Body of pancreas (tissue), 4 donors: ENCODE measurements at regions not wholly inside any gene's neighbourhood (a gene's known extent, or its start where the extent isn't known, plus 50 kb on each side); places are given as distances from the start of the nearest gene placed in this dataset.

Source experiments
- ATAC-seq: fragments of 150-250 bp; one replicate; pipeline ENCODE4 v1.9.1; 2016
- DNase-seq, 4 donors: peaks; one replicate each; pipeline ENCODE4 v3.0.0-alpha.2; 2019
- H3K27ac ChIP-seq, 4 donors: fragments of 200-600 bp; sonication (generic); 1 replicate in 3 of 4; 2 replicates in 1 of 4; pipeline versions ENCODE4 v1.5.1 to v1.6.1; 2016 to 2019; ENCODE audit warnings: mild to moderate bottlenecking in 1 of 4, mixed read lengths in 1 of 4, moderate library complexity in 1 of 4
- H3K27me3 ChIP-seq, 2 donors: fragments of 200-600 bp; sonication (generic); one replicate each; pipeline ENCODE4 v1.6.0; 2016; ENCODE audit warnings: mild to moderate bottlenecking in 1 of 2
- H3K36me3 ChIP-seq, 2 donors: fragments of 200-600 bp; sonication (generic); replicated peaks in 1 of 2; 2 replicates each; pipeline ENCODE4 v1.5.1; 2016; ENCODE audit warnings: low read depth in 2 of 2; ENCODE audit not compliant: insufficient read depth in 1 of 2
- H3K4me1 ChIP-seq: fragments of 200-600 bp; sonication (generic); one replicate; pipeline ENCODE4 v1.6.0; 2016
- H3K4me3 ChIP-seq, 2 donors: fragments of 200-600 bp; sonication (generic); 1 replicate in 1 of 2; 2 replicates in 1 of 2; pipeline ENCODE4 v1.5.1; 2016 to 2019
- H3K9me3 ChIP-seq, 3 donors: fragments of 200-600 bp; sonication (generic); 1 replicate in 2 of 3; 2 replicates in 1 of 3; pipeline ENCODE4 v1.5.1; 2016
- POLR2A ChIP-seq, 3 donors: fragments of 450-650 bp; IDR thresholded peaks; one replicate each; pipeline ENCODE4 v1.6.1; 2016; ENCODE audit warnings: antibody characterized with exemption in 3 of 3, mild to moderate bottlenecking in 2 of 3
- WGBS, 2 donors: methylation state at CpG; one replicate each; pipeline ENCODE4 v1.1.5; 2017; 5-methylcytosine and 5-hydroxymethylcytosine counted together
- intact Hi-C: fragments of 100-400 bp; cut with DNase I; formaldehyde crosslinking; loops from one replicate; pipeline ENCODE4 v1.15.1; 2023
- TF ChIP-seq, protein P1 (sequence below), 7 experiments: fragments of 450-650 bp in 4 of 7; fragments of 200-600 bp in 3 of 7; sonication (generic) in 3 of 7; IDR thresholded peaks; one replicate each; pipeline ENCODE4 v1.5.1; 2016 to 2019; ENCODE audit warnings: antibody characterized with exemption in 7 of 7

DNA sequence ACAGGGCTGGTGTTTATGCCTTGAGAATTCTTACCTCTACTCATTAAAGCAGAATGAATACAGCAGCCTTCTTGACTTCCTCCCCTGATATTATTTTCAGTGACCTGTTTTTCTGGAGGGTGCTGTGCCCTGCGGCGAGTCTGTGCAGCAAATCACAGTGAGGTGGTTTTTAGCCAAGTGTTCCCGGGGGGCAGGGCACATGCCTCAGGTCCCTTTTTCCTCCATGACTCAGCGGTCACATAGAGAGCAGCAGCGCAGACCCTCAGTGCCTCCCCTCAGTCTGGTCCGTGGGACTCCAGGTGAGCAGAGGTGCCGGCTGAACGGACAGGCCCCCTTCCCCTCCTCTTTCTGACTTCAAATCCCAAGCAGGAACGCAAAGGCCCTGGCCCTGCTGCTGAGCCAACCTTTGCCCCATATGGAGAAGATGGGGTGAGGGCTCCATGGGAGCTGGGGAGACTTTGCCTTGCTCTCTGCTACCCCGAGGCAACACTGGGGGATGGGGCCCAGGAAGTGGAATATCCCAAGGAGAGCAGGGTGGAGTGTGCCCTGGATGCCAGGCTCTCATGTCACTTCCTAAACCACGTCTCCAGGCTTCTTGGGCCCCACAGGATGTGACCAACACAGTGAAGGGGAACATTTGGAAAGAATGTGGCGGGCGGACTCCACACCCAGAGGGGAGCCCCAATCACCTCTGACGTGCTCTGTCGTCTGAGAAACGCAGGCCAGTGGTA lies 90.0 kb downstream of the DHRS2 start:
- no peaks in the 10 kb centered on the region for H3K4me1 ChIP-seq
- H3K36me3 ChIP-seq = no peaks in the 10 kb centered on the region
- TF ChIP-seq POLR2A (IDR thresholded peaks at IDR 0.05) = no peak
- TF ChIP-seq, protein P1, sequence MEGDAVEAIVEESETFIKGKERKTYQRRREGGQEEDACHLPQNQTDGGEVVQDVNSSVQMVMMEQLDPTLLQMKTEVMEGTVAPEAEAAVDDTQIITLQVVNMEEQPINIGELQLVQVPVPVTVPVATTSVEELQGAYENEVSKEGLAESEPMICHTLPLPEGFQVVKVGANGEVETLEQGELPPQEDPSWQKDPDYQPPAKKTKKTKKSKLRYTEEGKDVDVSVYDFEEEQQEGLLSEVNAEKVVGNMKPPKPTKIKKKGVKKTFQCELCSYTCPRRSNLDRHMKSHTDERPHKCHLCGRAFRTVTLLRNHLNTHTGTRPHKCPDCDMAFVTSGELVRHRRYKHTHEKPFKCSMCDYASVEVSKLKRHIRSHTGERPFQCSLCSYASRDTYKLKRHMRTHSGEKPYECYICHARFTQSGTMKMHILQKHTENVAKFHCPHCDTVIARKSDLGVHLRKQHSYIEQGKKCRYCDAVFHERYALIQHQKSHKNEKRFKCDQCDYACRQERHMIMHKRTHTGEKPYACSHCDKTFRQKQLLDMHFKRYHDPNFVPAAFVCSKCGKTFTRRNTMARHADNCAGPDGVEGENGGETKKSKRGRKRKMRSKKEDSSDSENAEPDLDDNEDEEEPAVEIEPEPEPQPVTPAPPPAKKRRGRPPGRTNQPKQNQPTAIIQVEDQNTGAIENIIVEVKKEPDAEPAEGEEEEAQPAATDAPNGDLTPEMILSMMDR (IDR thresholded peaks at IDR 0.05) = no peak
- no peak overlapping the region for H3K4me3 ChIP-seq
- no peaks in the 10 kb centered on the region for H3K9me3 ChIP-seq
- DNase-seq = no peak
- ATAC-seq = no peak
- intact Hi-C loops = loop anchor here (10.0 kb wide), 1 partner anchor 179 kb away; no protein-coding TSS in a partner anchor
- no peaks in the 10 kb centered on the region for H3K27me3 ChIP-seq
- WGBS, 2 donors = 71 to 82% methylated on average over 15 to 16 of the region's 16 CpGs
- no peak overlapping the region for H3K27ac ChIP-seq

DNA sequence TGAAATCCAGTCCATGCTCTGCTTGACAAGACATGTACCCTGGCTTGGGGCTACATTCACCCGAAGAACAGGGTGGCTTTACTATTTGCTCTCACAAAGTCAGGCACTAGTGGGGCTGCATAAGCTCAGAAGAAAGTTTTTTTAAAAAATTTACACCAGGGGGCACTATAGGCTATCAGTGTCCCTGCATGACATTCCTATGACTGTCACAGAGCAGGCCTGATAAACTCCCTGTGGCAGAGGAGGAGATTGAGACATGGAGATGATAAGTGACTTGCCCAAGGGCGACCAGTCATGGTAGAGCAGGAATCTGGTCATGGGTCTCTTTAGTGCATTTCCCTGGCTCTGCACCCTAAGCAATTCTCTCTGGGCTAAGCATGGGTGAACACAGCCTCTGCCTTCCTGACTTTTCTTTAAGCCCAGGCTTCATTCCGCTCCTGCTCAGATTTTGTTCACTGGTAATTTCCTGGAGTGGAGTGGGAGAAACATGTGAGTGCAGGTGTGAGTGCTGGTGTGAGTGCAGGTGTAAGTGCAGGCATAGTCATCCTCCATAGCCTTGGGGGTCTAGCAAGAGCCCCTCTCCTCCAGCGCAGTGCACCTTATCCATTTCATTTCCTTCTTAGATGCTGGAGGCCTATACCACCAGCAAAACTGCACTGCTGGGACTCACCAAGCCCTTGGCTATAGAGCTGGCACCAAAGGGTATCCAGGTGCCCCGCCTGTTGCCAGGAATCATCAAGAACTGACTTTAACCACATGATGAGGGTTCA lies 91.6 kb downstream of the DHRS2 start:
- no peaks in the 10 kb centered on the region for H3K9me3 ChIP-seq
- TF ChIP-seq POLR2A (IDR thresholded peaks at IDR 0.05) = no peak
- TF ChIP-seq, protein P1 (IDR thresholded peaks at IDR 0.05) = peak in 6 of 7 experiments; percentile 30 to 63 (median 54)
- WGBS, 2 donors = 68% methylated on average over 5 of the region's 5 CpGs
- no peaks in the 10 kb centered on the region for H3K27me3 ChIP-seq
- H3K27ac ChIP-seq = no peak overlapping the region
- DNase-seq (peak in 2 of 4 donors; percentile 30 to 38), ATAC-seq (peak; percentile 80)
- no peaks in the 10 kb centered on the region for H3K36me3 ChIP-seq
- H3K4me3 ChIP-seq = no peak overlapping the region
- intact Hi-C loops = loop anchor here (10.0 kb wide), 1 partner anchor 177 kb away; no protein-coding TSS in a partner anchor
- H3K4me1 ChIP-seq = no peaks in the 10 kb centered on the region

DNA sequence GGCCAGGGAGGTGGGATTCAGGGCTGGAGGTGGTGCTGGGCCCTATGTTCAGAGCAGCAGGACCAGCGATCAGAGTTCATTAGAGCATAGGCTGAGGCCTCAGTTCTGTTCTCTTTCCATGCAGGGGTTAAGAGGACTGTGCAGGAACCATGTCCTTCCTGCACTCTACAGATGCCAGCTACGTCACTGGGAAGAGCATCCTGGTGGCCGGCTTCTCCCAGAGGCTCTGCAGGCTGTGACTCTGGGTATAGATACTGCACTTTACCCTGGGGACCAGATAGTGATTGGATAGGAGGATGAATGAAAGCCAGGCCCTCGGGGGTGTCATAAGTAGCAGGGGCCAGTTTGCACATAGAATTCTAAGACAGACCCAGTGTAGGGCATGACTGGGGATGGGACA lies 92.6 kb downstream of the DHRS2 start:
- DNase-seq = no peak
- H3K27ac ChIP-seq = no peak overlapping the region
- WGBS, 2 donors = 50 to 73% methylated on average over 3 to 4 of the region's 4 CpGs
- H3K9me3 ChIP-seq = no peaks in the 10 kb centered on the region
- H3K4me1 ChIP-seq = no peaks in the 10 kb centered on the region
- intact Hi-C loops = loop anchor here (10.0 kb wide), 1 partner anchor 176 kb away; no protein-coding TSS in a partner anchor
- H3K36me3 ChIP-seq = no peaks in the 10 kb centered on the region
- H3K4me3 ChIP-seq = no peak overlapping the region
- no peak for ATAC-seq
- TF ChIP-seq, protein P1 (IDR thresholded peaks at IDR 0.05) = no peak
- no peak for TF ChIP-seq POLR2A (IDR thresholded peaks at IDR 0.05)
- no peaks in the 10 kb centered on the region for H3K27me3 ChIP-seq

DNA sequence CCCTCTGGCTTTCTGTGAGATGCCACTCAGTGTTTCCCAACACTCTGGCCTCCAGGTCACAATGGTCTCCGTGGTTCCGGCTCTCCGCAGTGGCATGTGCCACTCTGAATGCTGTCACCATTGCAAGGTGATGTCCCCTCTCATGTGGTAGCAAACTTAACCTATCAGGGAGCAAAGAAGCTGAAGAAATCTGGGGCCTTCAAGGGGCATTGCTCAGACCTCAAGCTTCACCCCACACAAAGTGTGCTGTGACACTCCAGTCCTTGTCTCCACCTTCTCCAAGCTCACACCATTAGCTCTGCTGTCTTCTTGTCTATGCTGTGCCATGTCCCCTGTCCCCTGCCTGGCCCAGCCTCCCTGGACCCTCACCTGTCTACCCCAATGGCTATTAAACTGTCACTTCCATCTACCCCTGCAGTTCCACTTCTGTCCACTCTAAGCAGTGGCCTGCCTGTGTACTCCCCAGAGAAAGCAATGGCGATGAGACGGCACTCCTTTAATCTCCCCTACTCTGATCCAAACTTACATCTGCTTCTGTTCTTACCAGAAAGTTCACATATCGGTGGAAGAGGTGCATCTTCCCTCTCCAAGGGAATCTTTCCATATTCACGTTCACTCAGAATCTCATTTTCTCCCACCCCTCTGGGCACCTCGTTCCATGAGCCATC lies 93.7 kb downstream of the DHRS2 start:
- DNase-seq (no peak), ATAC-seq (no peak)
- TF ChIP-seq, protein P1 (IDR thresholded peaks at IDR 0.05) = no peak
- TF ChIP-seq POLR2A (IDR thresholded peaks at IDR 0.05) = no peak
- Histone ChIP-seq H3K36me3 (no peaks in the 10 kb centered on the region), H3K27ac (no peak overlapping the region), H3K27me3 (no peaks in the 10 kb centered on the region), H3K4me1 (no peaks in the 10 kb centered on the region), H3K4me3 (no peak overlapping the region), H3K9me3 (no peaks in the 10 kb centered on the region)
- intact Hi-C loops = loop anchor here (10.0 kb wide), 1 partner anchor 175 kb away; no protein-coding TSS in a partner anchor
- 88 to 91% methylated on average over 8 of the region's 8 CpGs for WGBS, 2 donors
